ENCODE measurements at regions not wholly inside any gene's neighbourhood (a gene's known extent, or its start where the extent isn't known, plus 50 kb on each side); places are given as distances from the start of the nearest gene placed in this dataset.
"Not testable (repeated sequence)": the region's sequence is repeated elsewhere in the genome, so short reads cannot be mapped to it uniquely, and the experiment has no call there.

GRCh38 chr3:87756616-87757015 is 302.2 kb downstream of the CGGBP1 start:
- TF ChIP-seq POLR2A (IDR thresholded peaks at IDR 0.05) (no peak), CTCF (IDR thresholded peaks at IDR 0.05) (no peak)
- Histone ChIP-seq H3K27me3 (no peaks in the 10 kb centered on the region), H3K4me3 (no peak overlapping the region), H3K4me1 (no peaks in the 10 kb centered on the region), H3K36me3 (no peaks in the 10 kb centered on the region), H3K27ac (no peak overlapping the region), H3K9me3 (no peaks in the 10 kb centered on the region)
- intact Hi-C loops (cut with DNase I; ENCODE audit: low total_unique reads), result no loop called here
- DNase-seq, result no peak

- Histone ChIP-seq H3K4me1 (no peaks in the 10 kb centered on the region), H3K9me3 (no peaks in the 10 kb centered on the region), H3K4me3 (no peak overlapping the region), H3K36me3 (no peaks in the 10 kb centered on the region), H3K27me3 (no peaks in the 10 kb centered on the region), H3K27ac (no peak overlapping the region)
- no peak for DNase-seq
- TF ChIP-seq POLR2A (IDR thresholded peaks at IDR 0.05), result no peak
- intact Hi-C loops (cut with DNase I; ENCODE audit: low total_unique reads), result no loop called here
These were observed 303.0 kb downstream of the CGGBP1 start for GRCh38 chr3:87755852-87756251.

GRCh38 chr3:87742250-87742649 is 316.6 kb downstream of the CGGBP1 start:
- no peak overlapping the region for H3K27ac ChIP-seq
- no peaks in the 10 kb centered on the region for H3K4me1 ChIP-seq
- H3K4me3 ChIP-seq, result no peak overlapping the region
- no peaks in the 10 kb centered on the region for H3K36me3 ChIP-seq
- no peak for TF ChIP-seq POLR2A (IDR thresholded peaks at IDR 0.05)
- TF ChIP-seq CTCF (IDR thresholded peaks at IDR 0.05), result no peak
- no peaks in the 10 kb centered on the region for H3K27me3 ChIP-seq
- H3K9me3 ChIP-seq, result no peaks in the 10 kb centered on the region
- intact Hi-C loops (cut with DNase I; ENCODE audit: low total_unique reads), result no loop called here
- DNase-seq, result no peak

- H3K27me3 ChIP-seq; DNase-seq; H3K4me3 ChIP-seq; H3K9me3 ChIP-seq; H3K27ac ChIP-seq; H3K4me1 ChIP-seq; intact Hi-C loops (cut with DNase I; ENCODE audit: low total_unique reads); H3K36me3 ChIP-seq: not testable (repeated sequence)
These were observed 317.9 kb downstream of the CGGBP1 start for GRCh38 chr3:87740894-87741293.

GRCh38 chr3:87737817-87738216 is 321.0 kb downstream of the CGGBP1 start:
- intact Hi-C loops (cut with DNase I; ENCODE audit: low total_unique reads); DNase-seq; H3K4me3 ChIP-seq; H3K9me3 ChIP-seq; H3K4me1 ChIP-seq; H3K27ac ChIP-seq; H3K27me3 ChIP-seq; H3K36me3 ChIP-seq: not testable (repeated sequence)

GRCh38 chr3:87733671-87734367 is 325.0 kb downstream of the CGGBP1 start:
- no peaks in the 10 kb centered on the region for H3K4me1 ChIP-seq
- no peak overlapping the region for H3K4me3 ChIP-seq
- no peak overlapping the region for H3K27ac ChIP-seq
- DNase-seq, result no peak
- H3K36me3 ChIP-seq, result no peaks in the 10 kb centered on the region
- H3K9me3 ChIP-seq, result no peaks in the 10 kb centered on the region
- H3K27me3 ChIP-seq, result no peaks in the 10 kb centered on the region
- no peak for TF ChIP-seq POLR2A (IDR thresholded peaks at IDR 0.05)
- no peak for TF ChIP-seq CTCF (IDR thresholded peaks at IDR 0.05)
- intact Hi-C loops (cut with DNase I; ENCODE audit: low total_unique reads), result no loop called here

GRCh38 chr3:87732294-87732693 is 326.5 kb downstream of the CGGBP1 start:
- DNase-seq, result no peak
- H3K4me3 ChIP-seq, result no peak overlapping the region
- no peaks in the 10 kb centered on the region for H3K36me3 ChIP-seq
- no peaks in the 10 kb centered on the region for H3K4me1 ChIP-seq
- intact Hi-C loops (cut with DNase I; ENCODE audit: low total_unique reads), result no loop called here
- no peaks in the 10 kb centered on the region for H3K27me3 ChIP-seq
- no peak overlapping the region for H3K27ac ChIP-seq
- TF ChIP-seq CTCF (IDR thresholded peaks at IDR 0.05), result no peak
- no peak for TF ChIP-seq POLR2A (IDR thresholded peaks at IDR 0.05)
- no peaks in the 10 kb centered on the region for H3K9me3 ChIP-seq
